Activated CD4-positive, CD25-positive, alpha-beta regulatory T cell (primary cell): ENCODE measurements at regions not wholly inside any gene's neighbourhood (a gene's known extent, or its start where the extent isn't known, plus 50 kb on each side); places are given as distances from the start of the nearest gene placed in this dataset.

Source experiments
- DNase-seq, 4 experiments: peaks; one replicate each; lab custom pipeline; 2025; lab: John Stamatoyannopoulos, UW

DNA sequence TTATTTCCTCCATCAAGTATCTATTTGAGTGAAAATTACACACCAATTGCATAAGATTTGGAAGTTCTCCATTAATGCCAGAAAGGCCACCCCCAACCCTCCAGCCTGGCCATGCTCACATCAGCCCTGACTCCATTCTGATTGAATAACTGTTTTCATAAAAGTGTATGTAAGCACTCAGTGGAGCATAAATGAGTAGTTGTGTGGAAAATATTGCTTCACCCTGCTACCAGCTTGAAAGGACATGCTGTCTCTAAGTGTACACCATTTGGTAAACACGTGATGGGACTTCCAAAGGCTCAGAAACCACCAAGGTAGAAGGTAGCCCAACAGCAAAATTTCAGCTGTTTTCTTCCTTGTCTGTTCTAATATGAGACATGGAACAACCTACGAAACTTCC lies 393.8 kb downstream of the ZNF385D start:
- no peak for DNase-seq

DNA sequence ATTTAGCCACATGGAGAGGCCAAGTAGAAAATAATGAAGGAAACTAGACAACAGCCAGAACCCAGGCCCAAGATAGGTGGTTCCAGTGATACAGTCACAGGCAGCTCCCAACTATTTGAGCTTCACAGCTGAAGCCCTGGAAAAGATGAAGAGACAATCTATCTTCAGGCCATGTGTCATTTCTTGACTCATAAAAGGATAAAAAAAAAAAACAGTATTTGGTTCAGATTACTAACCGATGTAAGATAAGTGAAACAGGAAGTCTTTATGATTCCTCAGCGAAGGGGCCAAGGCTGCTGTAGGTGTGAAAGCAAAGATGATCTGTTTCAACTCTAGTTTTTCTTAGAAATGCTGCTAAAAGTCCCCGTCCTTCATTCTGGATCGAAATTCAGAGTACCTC lies 394.6 kb downstream of the ZNF385D start:
- DNase-seq, result no peak

DNA sequence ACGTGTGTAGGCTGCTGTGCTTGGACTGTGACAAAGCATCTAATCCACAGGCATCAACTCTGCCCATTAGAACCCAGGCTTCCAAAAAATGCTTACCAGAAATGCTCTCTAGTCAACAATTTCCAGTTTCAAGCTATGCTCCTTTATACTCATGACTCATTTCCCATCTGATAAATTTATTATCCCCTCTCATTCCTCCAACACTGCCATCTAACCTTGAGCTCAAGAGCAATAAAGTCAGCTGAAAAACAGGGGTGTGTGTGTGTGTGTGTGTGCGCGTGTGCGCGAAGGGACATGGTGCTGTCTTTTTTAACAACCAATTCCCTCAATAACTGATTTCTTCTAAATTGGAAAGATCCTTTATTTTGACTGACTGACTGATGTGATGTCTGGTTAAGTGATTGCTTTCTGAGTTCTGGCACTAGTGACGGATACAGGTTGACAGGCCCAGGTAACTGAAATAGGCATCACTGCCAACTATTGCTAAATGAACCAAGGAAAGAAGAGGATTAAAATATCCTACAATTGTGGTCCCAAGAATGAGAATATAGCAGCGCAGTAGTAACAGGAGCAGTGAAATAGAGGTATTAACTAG lies 405.5 kb downstream of the ZNF385D start:
- no peak for DNase-seq

DNA sequence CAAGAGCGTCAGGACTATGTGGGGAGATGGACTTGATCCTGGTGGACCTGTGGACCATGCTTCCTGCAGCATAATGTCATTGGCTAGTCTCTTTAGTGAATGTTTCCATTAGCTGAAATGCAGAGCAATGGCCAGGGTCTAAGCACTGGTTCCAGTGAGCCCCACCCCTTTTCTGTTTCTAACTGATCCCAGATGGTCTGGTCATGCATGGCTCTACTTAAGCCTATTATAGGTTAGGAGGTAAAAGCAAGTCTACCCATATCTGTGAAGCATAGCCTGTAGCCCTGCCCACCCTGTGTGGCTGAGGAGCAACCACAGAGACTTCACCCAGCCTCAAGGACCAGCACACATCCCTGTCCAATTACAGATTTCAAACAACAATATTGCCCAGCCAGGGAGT lies 419.2 kb downstream of the ZNF385D start:
- no peak for DNase-seq

DNA sequence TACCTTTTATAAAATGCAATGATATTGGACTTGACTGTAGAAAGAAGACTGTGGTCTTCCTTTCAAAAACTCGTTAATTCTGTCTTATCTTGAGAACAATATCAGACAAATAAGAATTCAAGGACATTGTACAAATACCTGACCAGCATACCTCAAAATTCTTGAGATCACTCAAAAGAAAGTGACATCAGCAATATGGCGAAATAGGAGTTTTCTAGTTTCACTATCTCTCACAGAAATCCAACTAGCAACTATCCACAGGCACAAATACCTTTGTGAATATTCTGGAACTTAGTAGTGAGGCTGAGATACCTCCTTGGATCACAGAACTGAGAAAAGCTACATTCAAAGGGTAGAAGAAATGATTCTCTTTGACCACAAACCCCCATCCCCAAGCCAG lies 419.7 kb downstream of the ZNF385D start:
- no peak for DNase-seq

DNA sequence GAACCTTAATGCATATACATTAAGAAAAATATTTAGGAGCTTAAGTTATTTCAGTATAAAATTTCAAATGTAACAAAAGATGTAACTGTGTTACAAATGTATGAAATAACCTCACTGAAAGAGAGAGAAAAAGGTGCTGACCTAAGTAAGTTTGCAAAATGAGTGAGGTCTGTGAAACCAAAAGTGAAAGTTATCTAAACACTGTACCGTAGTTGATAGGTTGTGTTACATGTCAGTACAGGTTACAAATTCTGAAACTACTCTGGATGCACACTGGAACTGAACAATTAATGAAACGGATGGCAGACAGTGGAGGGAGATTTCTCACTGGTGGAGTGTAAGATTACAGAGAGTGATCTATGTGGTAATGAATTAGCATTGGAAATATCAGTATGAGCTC lies 420.7 kb downstream of the ZNF385D start:
- DNase-seq, result no peak

DNA sequence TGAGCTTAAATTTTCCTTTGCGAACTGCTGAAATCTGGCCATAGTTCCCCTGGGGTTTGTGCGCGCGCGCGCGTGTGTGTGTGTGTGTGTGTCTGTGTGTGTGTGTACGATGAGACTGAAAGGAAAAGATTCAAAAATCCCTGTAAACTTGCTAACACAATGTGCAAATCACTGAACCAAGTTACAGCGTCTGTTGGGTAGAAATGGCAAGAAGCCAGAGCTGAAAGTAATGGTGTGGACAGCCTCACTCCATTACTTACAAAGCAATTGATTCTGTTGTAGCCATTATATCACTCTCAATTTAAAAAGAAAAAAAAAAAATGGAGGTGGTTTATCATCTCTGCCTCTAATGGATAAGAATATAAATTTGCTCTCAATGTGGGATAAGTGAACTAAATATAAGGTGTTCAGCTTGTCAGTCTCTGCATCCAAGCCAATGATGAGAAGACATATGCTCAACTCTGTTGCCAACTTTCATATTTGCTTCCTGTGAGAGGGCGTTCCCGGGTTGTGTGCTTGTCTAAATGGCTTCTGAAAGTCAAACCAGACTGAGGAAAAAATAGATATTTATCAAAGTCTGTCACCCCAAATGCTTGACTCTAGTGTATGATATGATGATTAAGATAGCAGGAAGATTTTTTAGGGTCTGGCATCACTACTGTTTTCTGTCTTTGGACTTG lies 422.2 kb downstream of the ZNF385D start:
- DNase-seq, result no peak

DNA sequence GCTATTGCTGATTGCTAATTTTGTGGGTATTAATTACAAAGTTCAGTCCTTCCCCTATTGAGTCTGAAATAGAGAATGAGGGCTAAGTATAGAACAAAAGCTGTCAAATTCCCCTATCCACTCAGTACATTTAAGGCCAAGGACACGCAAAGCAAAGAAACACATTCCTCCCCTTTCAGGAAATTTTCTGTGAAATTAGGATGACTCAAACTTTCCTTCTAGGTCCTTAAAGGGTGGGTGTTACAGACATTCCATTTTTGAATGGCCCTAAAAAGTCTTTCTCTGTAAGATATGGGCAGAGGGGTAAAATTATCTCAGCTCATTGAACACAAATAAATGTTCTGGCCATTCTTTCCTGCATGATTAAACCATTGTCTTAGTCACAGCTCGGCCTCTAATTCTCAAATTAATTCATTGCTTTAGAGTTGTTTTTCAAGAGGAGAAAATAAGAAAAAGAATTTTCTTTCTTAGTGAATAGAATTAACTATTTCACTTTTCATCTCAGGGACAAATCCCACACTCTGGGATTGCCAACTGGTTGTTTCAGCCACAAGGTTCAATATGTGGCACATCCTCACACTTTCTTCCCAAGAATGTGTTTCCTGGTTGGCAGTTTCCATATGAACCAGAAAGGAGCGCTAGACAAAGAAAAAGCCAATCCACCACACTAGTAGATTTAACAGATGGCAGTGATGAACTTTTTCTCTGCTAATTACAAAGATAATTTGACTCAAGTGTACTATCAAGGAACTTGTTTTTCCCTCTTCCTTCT lies 424.1 kb downstream of the ZNF385D start:
- no peak for DNase-seq

DNA sequence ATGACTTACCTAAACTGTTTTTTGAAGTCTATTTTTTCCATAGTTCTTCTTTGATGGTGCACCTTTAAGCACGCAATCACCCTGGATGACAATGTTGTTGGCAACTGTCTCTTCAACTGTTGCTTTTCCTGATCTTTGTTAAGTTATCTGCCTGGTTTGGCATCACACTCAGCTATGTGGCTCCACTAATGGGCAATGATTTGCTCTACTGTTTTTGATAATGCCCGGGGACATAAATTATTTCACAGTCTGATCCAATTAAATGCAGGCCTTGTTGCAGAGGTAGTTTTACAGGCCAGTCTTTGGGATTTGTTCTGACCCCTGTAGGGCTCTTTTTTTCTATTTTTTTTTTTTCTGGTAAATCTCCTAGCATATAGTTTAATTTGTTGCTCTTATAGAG lies 436.3 kb downstream of the ZNF385D start:
- DNase-seq, result no peak

DNA sequence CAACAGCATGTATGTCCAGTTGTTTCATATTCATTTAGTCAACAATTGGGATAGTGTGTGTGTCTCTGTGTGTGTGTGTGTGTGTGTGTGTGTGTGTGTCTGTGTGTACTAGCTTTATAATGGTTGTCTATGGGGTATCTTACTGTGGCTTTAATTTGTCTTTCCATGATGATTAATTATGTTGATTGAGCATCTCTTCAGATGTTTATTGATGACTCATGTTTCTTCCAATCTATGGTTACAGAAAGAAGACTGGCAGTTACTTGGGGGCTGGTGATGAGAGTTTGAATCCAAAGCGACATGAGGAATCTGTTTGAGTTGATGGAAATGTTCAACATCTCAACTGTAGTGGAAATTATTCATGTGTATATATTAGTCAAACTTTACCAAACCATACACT lies 440.1 kb downstream of the ZNF385D start:
- no peak for DNase-seq

DNA sequence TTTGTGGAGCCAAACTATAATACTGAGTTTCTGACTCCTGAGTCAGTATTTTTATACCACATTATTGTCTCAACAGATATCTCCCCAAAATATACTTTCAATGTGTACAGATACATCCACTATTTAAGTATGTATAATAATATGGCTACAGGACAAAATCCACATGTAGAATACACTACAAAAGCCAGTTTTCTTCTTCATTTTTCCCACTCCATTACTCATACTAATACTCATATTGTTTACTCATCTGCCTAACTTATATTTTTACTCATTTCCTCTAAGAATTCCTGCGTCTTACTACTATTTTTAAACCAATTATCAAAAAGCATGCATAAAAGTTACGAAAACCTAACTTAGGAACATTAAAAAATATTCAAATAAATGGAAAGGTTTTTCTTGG lies 440.8 kb downstream of the ZNF385D start:
- no peak for DNase-seq

DNA sequence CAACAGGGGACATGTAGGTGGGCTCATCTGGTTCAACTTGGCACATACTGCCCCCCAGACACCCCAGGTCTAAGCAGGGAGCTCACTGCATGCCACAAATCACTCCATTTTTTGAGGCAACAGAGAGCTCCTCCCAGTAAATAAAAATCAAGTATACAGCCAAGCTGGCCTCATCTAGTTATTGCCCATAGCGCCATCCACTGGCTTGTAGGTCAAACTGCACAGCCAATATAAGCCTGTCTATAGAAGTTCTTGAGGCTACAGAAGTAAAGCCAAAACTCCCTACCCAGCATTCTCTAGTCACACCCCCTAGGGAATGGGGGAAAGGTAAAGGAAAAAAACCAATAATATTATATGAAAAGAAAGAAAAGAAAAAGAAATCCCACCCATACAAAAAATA lies 453.7 kb downstream of the ZNF385D start:
- no peak for DNase-seq

DNA sequence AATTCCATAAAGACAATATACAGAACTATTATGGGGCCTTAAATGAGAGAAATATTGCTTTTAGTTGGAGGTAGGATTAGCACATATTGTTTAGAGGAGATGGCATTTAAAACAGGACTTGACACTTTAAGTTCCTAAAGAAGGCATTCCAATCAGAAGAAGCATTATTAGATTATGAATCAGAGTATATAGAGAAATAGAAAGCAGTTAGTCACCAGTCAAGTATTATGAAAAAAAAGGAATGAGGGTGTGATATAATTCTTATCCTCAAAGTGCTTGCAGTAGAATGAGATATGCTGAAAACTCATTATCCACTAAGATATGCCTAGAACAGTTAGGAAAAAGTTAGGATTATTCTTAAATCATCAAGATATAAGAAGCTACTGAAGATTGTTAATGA lies 456.2 kb downstream of the ZNF385D start:
- no peak for DNase-seq

DNA sequence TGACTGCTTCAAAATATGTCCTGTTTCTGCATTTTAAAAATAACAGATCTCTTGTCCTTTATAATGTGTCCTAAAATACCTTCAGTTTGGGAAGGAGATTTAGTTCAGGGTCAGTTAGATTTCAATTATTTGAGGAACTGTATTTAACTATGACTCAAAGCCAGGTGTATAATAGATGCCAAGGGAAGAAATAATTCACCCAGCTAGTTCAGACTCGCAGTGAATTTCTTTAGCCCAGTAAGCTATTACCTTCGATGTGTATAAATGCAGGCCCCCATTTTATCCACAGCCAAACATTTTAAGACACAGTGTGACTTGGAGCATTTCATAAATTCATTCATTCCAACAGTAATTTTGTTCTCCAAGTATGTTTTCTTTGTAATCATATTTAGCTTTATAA lies 458.0 kb downstream of the ZNF385D start:
- DNase-seq, result no peak

DNA sequence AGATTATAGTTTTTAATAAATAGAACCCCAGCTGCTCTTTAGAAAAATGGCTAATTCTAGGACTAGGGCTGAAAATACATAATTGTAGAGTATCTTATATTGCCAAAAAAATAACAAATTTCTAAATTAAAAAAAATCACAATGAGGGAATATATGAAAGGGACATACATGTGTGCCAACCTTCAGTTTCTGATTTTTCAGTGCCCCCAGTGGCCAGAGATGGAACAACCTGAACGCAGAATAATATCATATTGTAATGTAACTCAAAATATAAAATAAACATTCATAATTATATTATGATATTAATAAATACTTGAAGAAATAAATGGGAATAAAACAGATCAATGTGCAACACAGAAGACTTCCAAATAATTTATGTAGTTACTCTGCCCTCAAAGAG lies 460.5 kb downstream of the ZNF385D start:
- DNase-seq, result no peak

DNA sequence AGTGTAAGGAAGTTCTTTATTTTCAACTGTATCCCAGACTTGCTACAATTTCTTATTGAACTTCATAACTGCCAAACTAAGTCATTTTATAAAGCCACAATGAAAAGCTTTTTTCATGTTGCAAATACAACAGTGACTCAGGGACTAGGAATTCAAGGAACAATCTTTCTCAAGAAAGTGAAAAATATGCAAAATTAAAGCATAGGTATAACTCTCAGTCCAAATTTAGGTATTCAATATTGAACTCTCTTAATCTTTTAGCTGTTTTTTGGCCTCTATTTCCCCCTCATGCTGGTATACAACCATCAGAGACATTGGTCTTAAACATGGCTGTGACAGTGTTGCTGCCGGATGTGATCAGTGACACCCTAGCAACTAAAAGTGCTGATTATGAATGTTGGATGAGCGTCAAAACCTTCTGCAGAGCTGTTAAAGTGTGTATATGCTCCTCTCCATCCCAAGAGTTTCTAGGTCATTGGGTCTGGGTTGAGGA lies 476.9 kb downstream of the ZNF385D start:
- no peak for DNase-seq

DNA sequence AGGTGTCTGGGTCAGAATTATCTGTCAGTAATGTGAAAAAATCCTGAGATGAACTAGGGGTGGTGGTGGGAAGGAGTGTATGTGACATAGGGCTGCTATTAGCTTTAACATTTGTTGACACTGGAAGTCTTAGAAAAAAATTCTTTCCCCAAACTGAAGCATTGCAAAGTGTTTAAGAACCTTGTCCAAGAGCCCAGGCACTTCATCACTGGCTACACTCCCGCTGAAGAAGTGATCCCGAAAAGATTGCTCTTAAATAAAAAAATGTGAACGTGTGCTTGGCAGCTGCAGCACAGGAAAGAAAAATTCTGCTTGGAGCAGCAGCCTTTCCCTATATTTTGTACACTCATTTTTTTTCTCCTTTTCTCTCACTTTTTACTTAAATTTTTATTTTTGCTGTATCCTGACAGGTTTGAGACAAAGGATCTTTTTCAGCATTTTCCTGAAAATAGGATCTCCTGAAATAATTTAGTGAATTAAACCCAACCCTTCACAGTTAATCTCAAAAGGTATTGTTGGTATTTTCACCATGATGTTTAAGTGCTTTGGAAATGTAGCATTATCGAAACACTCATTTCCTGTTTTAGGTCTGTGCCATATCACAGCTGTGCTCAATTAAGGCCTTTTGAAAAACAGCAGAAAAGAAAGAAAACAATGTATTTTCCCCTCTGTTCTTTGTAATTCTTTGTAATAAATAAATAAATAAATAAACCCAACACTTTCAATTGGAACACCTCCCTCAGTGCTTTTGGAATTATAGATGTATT lies 477.6 kb downstream of the ZNF385D start:
- no peak for DNase-seq

DNA sequence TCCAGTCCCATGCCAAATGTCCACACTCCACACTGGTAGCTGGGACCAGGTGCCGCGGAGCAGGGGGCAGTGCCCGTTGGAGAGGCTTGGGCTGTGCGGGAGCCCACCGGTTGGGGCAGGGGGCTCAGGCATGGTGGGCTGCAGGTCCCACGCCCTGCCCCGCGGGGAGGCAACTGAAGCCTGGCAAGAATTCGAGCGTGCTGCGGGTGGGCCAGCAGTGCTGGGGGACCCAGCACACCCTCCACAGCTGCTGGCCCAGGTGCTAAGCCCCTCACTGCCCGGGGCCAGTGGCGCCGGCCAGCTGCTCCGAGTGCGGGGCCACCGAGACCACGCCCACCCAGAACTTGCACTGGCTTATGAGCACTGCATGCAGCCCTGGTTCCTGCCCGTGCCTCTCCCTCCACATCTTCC lies 479.4 kb downstream of the ZNF385D start:
- no peak for DNase-seq

DNA sequence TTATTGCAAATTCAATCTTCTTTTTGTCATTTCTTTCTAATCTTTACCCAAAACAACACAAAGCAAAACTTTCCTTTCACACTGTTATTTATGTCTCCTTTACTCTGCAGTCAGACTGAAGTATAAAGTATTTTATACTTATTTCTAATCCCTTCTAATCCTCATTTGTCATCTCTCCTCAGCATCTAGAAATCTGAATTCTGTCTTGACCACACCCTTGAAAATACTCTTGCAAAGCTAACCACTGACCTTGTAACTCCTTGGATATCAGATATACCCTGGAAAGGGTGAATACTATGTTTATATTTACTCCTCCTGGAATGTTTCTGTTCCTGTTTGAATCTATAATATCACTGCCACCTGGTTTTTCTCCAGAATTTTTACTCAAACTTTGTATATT lies 481.1 kb downstream of the ZNF385D start:
- DNase-seq, result no peak

DNA sequence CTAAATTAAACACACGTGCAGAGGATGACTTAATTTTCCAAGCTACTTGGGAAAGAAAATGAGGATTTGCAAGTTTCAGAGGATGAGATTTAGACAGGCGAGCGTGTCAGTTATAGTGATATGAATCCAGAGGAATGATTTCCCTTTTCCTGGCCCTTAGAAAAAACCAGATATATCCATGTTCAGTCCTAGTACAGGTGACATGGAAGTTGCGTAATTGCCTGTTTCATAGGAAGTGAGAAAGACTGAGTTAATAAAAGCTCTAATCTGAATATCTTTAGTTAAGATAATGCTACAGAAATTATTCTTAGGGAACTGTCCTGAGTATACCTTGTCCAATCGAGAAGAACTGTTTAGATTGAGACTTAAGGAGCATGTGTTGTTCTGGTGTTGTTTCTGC lies 490.5 kb downstream of the ZNF385D start:
- DNase-seq, result no peak

DNA sequence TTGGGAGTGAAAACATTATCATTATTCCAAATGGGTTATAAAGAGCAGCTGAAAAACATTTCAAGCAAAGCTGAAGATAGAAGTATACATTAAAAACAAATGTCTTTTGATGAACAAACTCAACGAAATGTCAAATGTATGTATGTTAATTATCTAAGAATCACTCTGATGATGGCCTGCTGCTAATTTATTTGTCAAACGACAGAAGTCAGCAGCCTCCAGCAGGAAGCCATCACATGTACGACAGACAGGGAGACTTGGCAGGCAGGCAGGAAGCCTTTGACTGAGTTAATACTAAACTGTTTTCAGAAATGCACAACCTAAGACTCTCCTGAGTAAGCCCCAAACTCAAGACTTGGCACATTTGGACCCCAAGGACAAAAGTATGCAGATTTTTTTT lies 491.1 kb downstream of the ZNF385D start:
- DNase-seq, result no peak

DNA sequence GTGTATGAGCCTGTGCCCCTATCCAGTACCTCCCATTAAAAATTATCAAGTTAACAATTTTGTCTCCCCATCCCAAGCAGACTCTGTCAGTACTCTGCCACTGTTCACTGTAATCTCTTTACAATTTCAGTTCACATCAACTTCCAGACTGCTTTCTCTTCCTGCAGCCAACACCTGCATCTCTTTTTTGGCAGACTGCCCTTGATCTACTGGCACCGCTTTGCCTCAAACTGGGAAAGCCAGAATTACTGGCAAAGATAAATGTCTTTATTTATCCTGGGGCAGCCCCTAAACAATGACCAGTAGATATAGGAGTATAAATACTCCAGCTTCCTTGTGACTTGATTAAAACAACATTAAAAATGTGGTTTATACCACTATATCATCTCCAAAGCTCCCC lies 494.1 kb downstream of the ZNF385D start:
- no peak for DNase-seq

DNA sequence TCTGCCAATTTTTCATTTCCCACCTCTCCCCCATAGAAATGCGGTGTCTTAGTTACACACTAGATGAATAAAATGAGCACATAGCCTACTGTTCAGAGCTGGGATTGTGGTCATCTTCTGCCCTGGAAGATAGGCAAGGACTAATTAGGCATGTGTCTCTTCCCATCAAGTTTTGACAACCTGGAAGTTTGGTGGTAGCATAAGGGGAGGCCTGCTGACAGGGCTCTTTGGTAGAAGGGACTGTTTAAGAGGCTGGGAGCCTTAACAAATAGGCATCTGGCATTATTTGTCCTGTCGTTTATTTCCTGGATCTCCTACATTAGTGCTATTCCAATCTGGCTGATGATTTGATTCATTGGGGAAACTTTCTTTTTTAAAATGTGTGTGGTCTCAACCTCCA lies 512.3 kb downstream of the ZNF385D start:
- DNase-seq, result no peak
